Liver (tissue), 8 donors: ENCODE measurements at regions not wholly inside any gene's neighbourhood (a gene's known extent, or its start where the extent isn't known, plus 50 kb on each side); places are given as distances from the start of the nearest gene placed in this dataset.

ENCODE experiments used
- DNase-seq: peaks from one replicate; pipeline ENCODE4 v3.0.0-alpha.2; 2017; ENCODE audit warnings: low spot score
- H3K27ac ChIP-seq, 2 donors: one replicate each; pipeline ENCODE4 v1.7.0; 2013; ENCODE audit warnings: inconsistent platforms in 2 of 2, low read length in 2 of 2, control low read depth in 1 of 2, low read depth in 1 of 2, mild to moderate bottlenecking in 1 of 2
- H3K27me3 ChIP-seq, 4 donors: one replicate each; pipeline versions ENCODE4 v1.6.1 to v1.7.0; 2013; ENCODE audit warnings: low read length in 3 of 4, inconsistent platforms in 1 of 4, mild to moderate bottlenecking in 1 of 4, moderate library complexity in 1 of 4; ENCODE audit not compliant: control insufficient read depth in 4 of 4, insufficient read depth in 4 of 4
- H3K36me3 ChIP-seq, 4 donors: one replicate each; pipeline versions ENCODE4 v1.6.1 to v1.7.0; 2013; ENCODE audit warnings: low read length in 3 of 4, mild to moderate bottlenecking in 3 of 4, low read depth in 1 of 4, moderate library complexity in 1 of 4; ENCODE audit not compliant: control insufficient read depth in 4 of 4, insufficient read depth in 3 of 4
- H3K4me1 ChIP-seq, 4 donors: one replicate each; pipeline versions ENCODE4 v1.6.1 to v1.7.0; 2013; ENCODE audit warnings: low read length in 3 of 4, mild to moderate bottlenecking in 3 of 4, moderate library complexity in 1 of 4; ENCODE audit not compliant: control insufficient read depth in 4 of 4, insufficient read depth in 4 of 4
- H3K4me3 ChIP-seq, 3 donors: one replicate each; pipeline versions ENCODE4 v1.6.1 to v1.7.0; 2013; ENCODE audit warnings: low read length in 3 of 3, control low read depth in 1 of 3, low read depth in 1 of 3, mild to moderate bottlenecking in 1 of 3
- H3K9ac ChIP-seq, 2 donors: one replicate each; pipeline ENCODE4 v1.7.0; 2013; ENCODE audit warnings: low read length in 2 of 2, mild to moderate bottlenecking in 2 of 2, moderate library complexity in 2 of 2, control low read depth in 1 of 2, low read depth in 1 of 2
- H3K9me3 ChIP-seq, 4 donors: one replicate each; pipeline versions ENCODE4 v1.6.1 to v1.7.0; 2013; ENCODE audit warnings: low read length in 3 of 4; ENCODE audit not compliant: control insufficient read depth in 4 of 4
- EGR1 ChIP-seq, 2 donors: IDR thresholded peaks; 2 replicates each; pipeline ENCODE4 v1.6.1; 2016 to 2018; ENCODE audit warnings: antibody characterized with exemption in 2 of 2, low read depth in 2 of 2
- FOXA1 ChIP-seq: IDR thresholded peaks from 2 replicates; pipeline ENCODE4 v1.6.1; 2016; ENCODE audit warnings: antibody characterized with exemption
- FOXA2 ChIP-seq: IDR thresholded peaks from 2 replicates; pipeline ENCODE4 v1.6.1; 2016; ENCODE audit warnings: antibody characterized with exemption
- GABPA ChIP-seq, 2 donors: IDR thresholded peaks in 1 of 2; conservative IDR thresholded peaks in 1 of 2; 2 replicates each; pipeline ENCODE4 v1.6.1; 2016; ENCODE audit warnings: antibody characterized with exemption in 2 of 2, mild to moderate bottlenecking in 1 of 2, moderate library complexity in 1 of 2
- HNF4A ChIP-seq, 2 donors: conservative IDR thresholded peaks; 2 replicates each; pipeline ENCODE4 v1.6.1; 2016; ENCODE audit warnings: antibody characterized with exemption in 2 of 2, mild to moderate bottlenecking in 2 of 2
- HNF4G ChIP-seq: IDR thresholded peaks from 2 replicates; pipeline ENCODE4 v1.6.1; 2016; ENCODE audit warnings: antibody characterized with exemption
- JUND ChIP-seq, 2 donors: IDR thresholded peaks; 2 replicates each; pipeline ENCODE4 v1.6.1; 2016; ENCODE audit warnings: antibody characterized with exemption in 2 of 2
- NR2F2 ChIP-seq: IDR thresholded peaks from 2 replicates; pipeline ENCODE4 v1.6.1; 2016; ENCODE audit warnings: antibody characterized with exemption
- RAD21 ChIP-seq, 2 donors: IDR thresholded peaks; 2 replicates each; pipeline ENCODE4 v1.6.1; 2016; ENCODE audit warnings: antibody characterized with exemption in 2 of 2, mild to moderate bottlenecking in 2 of 2
- RXRA ChIP-seq, 2 donors: IDR thresholded peaks; 2 replicates each; pipeline ENCODE4 v1.6.1; 2017 to 2018; ENCODE audit warnings: antibody characterized with exemption in 2 of 2, mild to moderate bottlenecking in 1 of 2
- TAF1 ChIP-seq: conservative IDR thresholded peaks from 2 replicates; pipeline ENCODE4 v1.6.1; 2016; ENCODE audit warnings: antibody characterized with exemption, mild to moderate bottlenecking
- YY1 ChIP-seq: IDR thresholded peaks from 2 replicates; pipeline ENCODE4 v1.6.1; 2016; ENCODE audit warnings: antibody characterized with exemption, mild to moderate bottlenecking
- WGBS: extraction: QIAGEN DNeasy Blood & Tissue Kit; methylation state at CpG from one replicate; pipeline ENCODE4 v1.1.7; 2013; 5-methylcytosine and 5-hydroxymethylcytosine counted together
- TF ChIP-seq, protein P1 (sequence below): IDR thresholded peaks from 2 replicates; pipeline ENCODE4 v1.6.1; 2016; ENCODE audit warnings: antibody characterized with exemption, mild to moderate bottlenecking
- TF ChIP-seq, protein P2 (sequence below): IDR thresholded peaks from 2 replicates; pipeline ENCODE4 v1.6.1; 2016; ENCODE audit warnings: antibody characterized with exemption
- TF ChIP-seq, protein P3 (sequence below): IDR thresholded peaks from 2 replicates; pipeline ENCODE4 v1.6.1; 2016; ENCODE audit warnings: antibody characterized with exemption
- TF ChIP-seq, protein P4 (sequence below): IDR thresholded peaks from 2 replicates; pipeline ENCODE4 v1.6.1; 2016; ENCODE audit warnings: antibody characterized with exemption
- TF ChIP-seq, protein P5 (sequence below): fragments of 150-350 bp; IDR thresholded peaks from 2 replicates; pipeline ENCODE4 v1.5.1; 2017; ENCODE audit warnings: improper control_type of control experiment, low read depth, low read length; ENCODE audit not compliant: missing input control
- donor health status: healthy.
- donor health status: healthy.
- donor health status: healthy.
- donor health status: healthy.
- donor health status: healthy.

DNA sequence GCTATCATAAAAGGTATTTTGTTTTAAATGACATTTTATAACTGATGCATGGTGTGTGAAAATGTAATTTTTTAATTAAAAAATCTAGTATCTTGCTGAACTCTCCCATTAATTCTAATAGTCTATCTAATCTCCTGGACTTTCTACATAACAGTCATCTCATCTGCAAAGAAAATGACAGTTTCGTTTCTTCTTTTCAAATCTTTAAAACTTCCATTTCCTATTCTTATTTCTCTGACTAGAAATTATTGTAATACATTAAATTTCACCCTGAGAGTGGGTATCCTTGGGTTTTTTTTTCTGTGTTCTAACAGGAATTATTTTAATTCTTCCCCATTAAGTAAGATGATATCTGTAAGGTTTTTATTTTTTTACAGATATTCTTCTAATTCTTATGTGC is 120.1 kb downstream of the KCNF1 start:
- no peaks in the 10 kb centered on the region for H3K27me3 ChIP-seq
- no peak for TF ChIP-seq NR2F2
- TF ChIP-seq, protein P1, sequence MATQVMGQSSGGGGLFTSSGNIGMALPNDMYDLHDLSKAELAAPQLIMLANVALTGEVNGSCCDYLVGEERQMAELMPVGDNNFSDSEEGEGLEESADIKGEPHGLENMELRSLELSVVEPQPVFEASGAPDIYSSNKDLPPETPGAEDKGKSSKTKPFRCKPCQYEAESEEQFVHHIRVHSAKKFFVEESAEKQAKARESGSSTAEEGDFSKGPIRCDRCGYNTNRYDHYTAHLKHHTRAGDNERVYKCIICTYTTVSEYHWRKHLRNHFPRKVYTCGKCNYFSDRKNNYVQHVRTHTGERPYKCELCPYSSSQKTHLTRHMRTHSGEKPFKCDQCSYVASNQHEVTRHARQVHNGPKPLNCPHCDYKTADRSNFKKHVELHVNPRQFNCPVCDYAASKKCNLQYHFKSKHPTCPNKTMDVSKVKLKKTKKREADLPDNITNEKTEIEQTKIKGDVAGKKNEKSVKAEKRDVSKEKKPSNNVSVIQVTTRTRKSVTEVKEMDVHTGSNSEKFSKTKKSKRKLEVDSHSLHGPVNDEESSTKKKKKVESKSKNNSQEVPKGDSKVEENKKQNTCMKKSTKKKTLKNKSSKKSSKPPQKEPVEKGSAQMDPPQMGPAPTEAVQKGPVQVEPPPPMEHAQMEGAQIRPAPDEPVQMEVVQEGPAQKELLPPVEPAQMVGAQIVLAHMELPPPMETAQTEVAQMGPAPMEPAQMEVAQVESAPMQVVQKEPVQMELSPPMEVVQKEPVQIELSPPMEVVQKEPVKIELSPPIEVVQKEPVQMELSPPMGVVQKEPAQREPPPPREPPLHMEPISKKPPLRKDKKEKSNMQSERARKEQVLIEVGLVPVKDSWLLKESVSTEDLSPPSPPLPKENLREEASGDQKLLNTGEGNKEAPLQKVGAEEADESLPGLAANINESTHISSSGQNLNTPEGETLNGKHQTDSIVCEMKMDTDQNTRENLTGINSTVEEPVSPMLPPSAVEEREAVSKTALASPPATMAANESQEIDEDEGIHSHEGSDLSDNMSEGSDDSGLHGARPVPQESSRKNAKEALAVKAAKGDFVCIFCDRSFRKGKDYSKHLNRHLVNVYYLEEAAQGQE = no peak
- no peak for TF ChIP-seq GABPA (IDR thresholded peaks at IDR 0.05 in 1 of 2, conservative IDR thresholded peaks at IDR 0.05 in 1 of 2)
- whole genome bisulfite sequencing = 75% methylated on average over 1 of the region's 1 CpG

DNA sequence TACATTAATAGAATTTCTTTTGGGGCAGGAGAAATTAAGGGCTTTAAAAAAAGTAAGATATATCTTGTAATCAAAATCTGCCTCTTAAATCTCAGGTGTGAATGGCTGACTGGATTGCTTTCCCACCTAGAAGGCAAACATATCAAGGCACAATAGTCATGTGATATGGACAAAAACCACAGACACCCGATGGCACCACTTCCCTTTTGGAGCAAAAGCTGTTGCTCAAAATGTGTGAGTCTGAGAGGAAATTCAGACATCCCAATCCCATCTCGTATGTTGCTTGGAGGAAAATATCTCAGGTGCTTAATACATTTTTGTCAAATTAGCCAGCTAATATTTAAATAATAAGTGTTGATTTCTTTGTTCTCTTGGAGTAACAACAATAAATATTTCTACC is 120.7 kb downstream of the KCNF1 start:
- Histone ChIP-seq H3K27ac (no peak overlapping the region), H3K27me3 (no peaks in the 10 kb centered on the region), H3K36me3 (no peaks in the 10 kb centered on the region), H3K9ac (no peak overlapping the region), H3K9me3 (peaks cover 0 to 8% (median 3%) of the 10 kb centered on the region in 4 donors), H3K4me3 (no peak overlapping the region), H3K4me1 (peaks cover 0 to 8% (median 1%) of the 10 kb centered on the region in 4 donors)
- TF ChIP-seq NR2F2 = no peak
- no peak for TF ChIP-seq FOXA1
- TF ChIP-seq TAF1 = no peak
- TF ChIP-seq HNF4G = no peak
- TF ChIP-seq, protein P2, sequence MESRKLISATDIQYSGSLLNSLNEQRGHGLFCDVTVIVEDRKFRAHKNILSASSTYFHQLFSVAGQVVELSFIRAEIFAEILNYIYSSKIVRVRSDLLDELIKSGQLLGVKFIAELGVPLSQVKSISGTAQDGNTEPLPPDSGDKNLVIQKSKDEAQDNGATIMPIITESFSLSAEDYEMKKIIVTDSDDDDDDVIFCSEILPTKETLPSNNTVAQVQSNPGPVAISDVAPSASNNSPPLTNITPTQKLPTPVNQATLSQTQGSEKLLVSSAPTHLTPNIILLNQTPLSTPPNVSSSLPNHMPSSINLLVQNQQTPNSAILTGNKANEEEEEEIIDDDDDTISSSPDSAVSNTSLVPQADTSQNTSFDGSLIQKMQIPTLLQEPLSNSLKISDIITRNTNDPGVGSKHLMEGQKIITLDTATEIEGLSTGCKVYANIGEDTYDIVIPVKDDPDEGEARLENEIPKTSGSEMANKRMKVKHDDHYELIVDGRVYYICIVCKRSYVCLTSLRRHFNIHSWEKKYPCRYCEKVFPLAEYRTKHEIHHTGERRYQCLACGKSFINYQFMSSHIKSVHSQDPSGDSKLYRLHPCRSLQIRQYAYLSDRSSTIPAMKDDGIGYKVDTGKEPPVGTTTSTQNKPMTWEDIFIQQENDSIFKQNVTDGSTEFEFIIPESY = no peak
- TF ChIP-seq FOXA2 = no peak
- TF ChIP-seq, protein P3, sequence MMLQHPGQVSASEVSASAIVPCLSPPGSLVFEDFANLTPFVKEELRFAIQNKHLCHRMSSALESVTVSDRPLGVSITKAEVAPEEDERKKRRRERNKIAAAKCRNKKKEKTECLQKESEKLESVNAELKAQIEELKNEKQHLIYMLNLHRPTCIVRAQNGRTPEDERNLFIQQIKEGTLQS = no peak
- TF ChIP-seq GABPA (IDR thresholded peaks at IDR 0.05 in 1 of 2, conservative IDR thresholded peaks at IDR 0.05 in 1 of 2) = no peak
- TF ChIP-seq YY1 = no peak
- no peak for TF ChIP-seq HNF4A (conservative IDR thresholded peaks at IDR 0.05)
- TF ChIP-seq, protein P4, sequence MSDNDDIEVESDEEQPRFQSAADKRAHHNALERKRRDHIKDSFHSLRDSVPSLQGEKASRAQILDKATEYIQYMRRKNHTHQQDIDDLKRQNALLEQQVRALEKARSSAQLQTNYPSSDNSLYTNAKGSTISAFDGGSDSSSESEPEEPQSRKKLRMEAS = no peak
- no peak for TF ChIP-seq RAD21 (IDR thresholded peaks at IDR 0.05)
- TF ChIP-seq JUND (IDR thresholded peaks at IDR 0.05) = no peak
- TF ChIP-seq RXRA (IDR thresholded peaks at IDR 0.05) = no peak
- TF ChIP-seq EGR1 (IDR thresholded peaks at IDR 0.05; ENCODE audit: low read depth in 2 of 2) = no peak
- TF ChIP-seq, protein P1 = no peak
- TF ChIP-seq, protein P5, sequence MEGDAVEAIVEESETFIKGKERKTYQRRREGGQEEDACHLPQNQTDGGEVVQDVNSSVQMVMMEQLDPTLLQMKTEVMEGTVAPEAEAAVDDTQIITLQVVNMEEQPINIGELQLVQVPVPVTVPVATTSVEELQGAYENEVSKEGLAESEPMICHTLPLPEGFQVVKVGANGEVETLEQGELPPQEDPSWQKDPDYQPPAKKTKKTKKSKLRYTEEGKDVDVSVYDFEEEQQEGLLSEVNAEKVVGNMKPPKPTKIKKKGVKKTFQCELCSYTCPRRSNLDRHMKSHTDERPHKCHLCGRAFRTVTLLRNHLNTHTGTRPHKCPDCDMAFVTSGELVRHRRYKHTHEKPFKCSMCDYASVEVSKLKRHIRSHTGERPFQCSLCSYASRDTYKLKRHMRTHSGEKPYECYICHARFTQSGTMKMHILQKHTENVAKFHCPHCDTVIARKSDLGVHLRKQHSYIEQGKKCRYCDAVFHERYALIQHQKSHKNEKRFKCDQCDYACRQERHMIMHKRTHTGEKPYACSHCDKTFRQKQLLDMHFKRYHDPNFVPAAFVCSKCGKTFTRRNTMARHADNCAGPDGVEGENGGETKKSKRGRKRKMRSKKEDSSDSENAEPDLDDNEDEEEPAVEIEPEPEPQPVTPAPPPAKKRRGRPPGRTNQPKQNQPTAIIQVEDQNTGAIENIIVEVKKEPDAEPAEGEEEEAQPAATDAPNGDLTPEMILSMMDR = no peak
- WGBS = 75% methylated on average over 2 of the region's 2 CpGs
- no peak for DNase-seq

More for the DNA sequence above, 120.1 kb downstream of the KCNF1 start:
- DNase-seq = no peak
- H3K4me1 ChIP-seq = peaks cover 0 to 8% (median 1%) of the 10 kb centered on the region in 4 donors
- H3K9me3 ChIP-seq = peaks cover 0 to 7% (median under 1%) of the 10 kb centered on the region in 4 donors
- no peak overlapping the region for H3K9ac ChIP-seq
- H3K4me3 ChIP-seq = no peak overlapping the region
- no peak overlapping the region for H3K27ac ChIP-seq
- H3K36me3 ChIP-seq = no peaks in the 10 kb centered on the region
